Keratinocyte (primary cell): ENCODE measurements at regions not wholly inside any gene's neighbourhood (a gene's known extent, or its start where the extent isn't known, plus 50 kb on each side); places are given as distances from the start of the nearest gene placed in this dataset.

Source experiments
- EZH2 ChIP-seq: IDR thresholded peaks from one replicate; pipeline ENCODE4 v1.6.1; 2012; ENCODE audit warnings: inconsistent platforms, mild to moderate bottlenecking, low read length, moderate library complexity
- TF ChIP-seq, protein P1 (sequence below), 3 experiments: IDR thresholded peaks in 1 of 3; conservative IDR thresholded peaks in 1 of 3; optimal IDR thresholded peaks in 1 of 3; 2 replicates in 2 of 3; 3 replicates in 1 of 3; pipeline versions ENCODE3 to v1.5.1; 2011; ENCODE audit warnings: low read length in 3 of 3, mild to moderate bottlenecking in 3 of 3, moderate library complexity in 2 of 3, control low read depth in 1 of 3, inconsistent platforms in 1 of 3; ENCODE audit not compliant: insufficient read depth in 2 of 3; ENCODE audit errors: extremely low read depth in 1 of 3

- TF ChIP-seq, protein P1, sequence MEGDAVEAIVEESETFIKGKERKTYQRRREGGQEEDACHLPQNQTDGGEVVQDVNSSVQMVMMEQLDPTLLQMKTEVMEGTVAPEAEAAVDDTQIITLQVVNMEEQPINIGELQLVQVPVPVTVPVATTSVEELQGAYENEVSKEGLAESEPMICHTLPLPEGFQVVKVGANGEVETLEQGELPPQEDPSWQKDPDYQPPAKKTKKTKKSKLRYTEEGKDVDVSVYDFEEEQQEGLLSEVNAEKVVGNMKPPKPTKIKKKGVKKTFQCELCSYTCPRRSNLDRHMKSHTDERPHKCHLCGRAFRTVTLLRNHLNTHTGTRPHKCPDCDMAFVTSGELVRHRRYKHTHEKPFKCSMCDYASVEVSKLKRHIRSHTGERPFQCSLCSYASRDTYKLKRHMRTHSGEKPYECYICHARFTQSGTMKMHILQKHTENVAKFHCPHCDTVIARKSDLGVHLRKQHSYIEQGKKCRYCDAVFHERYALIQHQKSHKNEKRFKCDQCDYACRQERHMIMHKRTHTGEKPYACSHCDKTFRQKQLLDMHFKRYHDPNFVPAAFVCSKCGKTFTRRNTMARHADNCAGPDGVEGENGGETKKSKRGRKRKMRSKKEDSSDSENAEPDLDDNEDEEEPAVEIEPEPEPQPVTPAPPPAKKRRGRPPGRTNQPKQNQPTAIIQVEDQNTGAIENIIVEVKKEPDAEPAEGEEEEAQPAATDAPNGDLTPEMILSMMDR (optimal IDR thresholded peaks at IDR 0.05 in 1 of 3, IDR thresholded peaks at IDR 0.05 in 1 of 3, conservative IDR thresholded peaks at IDR 0.05 in 1 of 3; ENCODE audit: extremely low read depth in 1 of 3, insufficient read depth in 2 of 3, low read length in 3 of 3), result no peak
- TF ChIP-seq EZH2, result no peak
These were observed 295.9 kb downstream of the ADGB start for GRCh38 chr6:146894624-146895023.
